Right lobe of liver (tissue), 6 donors: ENCODE measurements at regions not wholly inside any gene's neighbourhood (a gene's known extent, or its start where the extent isn't known, plus 50 kb on each side); places are given as distances from the start of the nearest gene placed in this dataset.

Source experiments
- ATAC-seq, 4 donors: fragments of 200-7000 bp; cut with Tn5 transposase; one replicate each; pipeline ENCODE4 v1.9.1; 2020; ENCODE audit warnings: mild to moderate bottlenecking in 4 of 4, moderate library complexity in 4 of 4
- DNase-seq, 3 donors: peaks; one replicate each; pipeline ENCODE4 v3.0.0-alpha.2; 2020
- H3K27ac ChIP-seq, 3 donors: fragments of 200-600 bp; one replicate each; pipeline ENCODE4 v1.8.0; 2022
- H3K27me3 ChIP-seq, 2 donors: fragments of 200-600 bp; one replicate each; pipeline ENCODE4 v1.8.0; 2022
- H3K36me3 ChIP-seq, 4 donors: fragments of 200-600 bp; sonication (generic) in 1 of 4; one replicate each; pipeline versions ENCODE4 v1.5.1 to v1.8.0; 2017 to 2022; ENCODE audit warnings: control low read depth in 1 of 4
- H3K4me1 ChIP-seq, 4 donors: fragments of 200-600 bp; sonication (generic) in 1 of 4; one replicate each; pipeline versions ENCODE4 v1.5.1 to v1.8.0; 2017 to 2022; ENCODE audit warnings: control low read depth in 1 of 4
- H3K4me3 ChIP-seq, 3 donors: fragments of 200-600 bp; one replicate each; pipeline ENCODE4 v1.8.0; 2022
- H3K9me3 ChIP-seq, 4 donors: fragments of 200-600 bp; sonication (generic) in 1 of 4; one replicate each; pipeline versions ENCODE4 v1.5.1 to v1.8.0; 2017 to 2022; ENCODE audit warnings: control low read depth in 1 of 4
- POLR2A ChIP-seq: fragments of 450-650 bp; IDR thresholded peaks from one replicate; pipeline ENCODE4 v1.6.1; 2017; ENCODE audit warnings: antibody characterized with exemption, mild to moderate bottlenecking
- WGBS: methylation state at CpG from one replicate; pipeline ENCODE4 v1.1.6; 2018; ENCODE audit warnings: low coverage, low lambda C conversion rate; ENCODE audit not compliant: insufficient coverage; ENCODE audit errors: missing lambda C conversion rate; 5-methylcytosine and 5-hydroxymethylcytosine counted together
- intact Hi-C, 2 donors: fragments of 100-400 bp; cut with DNase I; formaldehyde crosslinking; loops; one replicate each; pipeline versions ENCODE4 v1.11.2 to v1.14.1; 2022
- TF ChIP-seq, protein P1 (sequence below), 4 donors: fragments of 200-600 bp in 3 of 4; fragments of 450-650 bp in 1 of 4; IDR thresholded peaks; one replicate each; pipeline versions ENCODE4 v1.5.1 to v1.8.0; 2016 to 2022; ENCODE audit warnings: antibody characterized with exemption in 4 of 4, mild to moderate bottlenecking in 2 of 4
- donor health status: DM: no; HTN: yes; CAD: no.
- donor health status: DM: no; HTN: no; CAD: no.
- donor health status: DM: no; HTN: no; CAD: no.
- donor health status: DM: no; HTN: yes; CAD: no.
- donor health status: DM: no; HTN: yes; CAD: no.

DNA sequence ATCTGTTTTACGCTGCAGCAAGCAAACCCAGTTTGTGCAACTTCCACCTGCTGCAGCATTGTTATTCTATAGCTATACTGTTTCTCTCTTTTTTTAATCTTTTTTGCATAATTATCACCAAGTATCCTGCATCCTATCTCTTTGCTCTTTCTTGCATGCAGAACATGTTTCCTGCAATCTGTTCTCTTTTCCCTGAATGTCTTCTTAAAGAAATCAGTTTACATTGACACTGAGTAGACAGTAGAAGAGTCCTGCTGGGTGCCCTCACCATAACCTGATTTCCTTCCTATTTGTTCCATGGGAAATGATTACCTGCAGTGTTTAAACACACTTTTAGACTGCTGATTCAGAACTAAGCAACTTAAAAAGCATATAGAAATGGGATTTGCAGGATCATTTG, 964.7 kb downstream of the PCDH19 start:
- DNase-seq (no peak), ATAC-seq (no peak)
- no peak for TF ChIP-seq POLR2A
- TF ChIP-seq, protein P1, sequence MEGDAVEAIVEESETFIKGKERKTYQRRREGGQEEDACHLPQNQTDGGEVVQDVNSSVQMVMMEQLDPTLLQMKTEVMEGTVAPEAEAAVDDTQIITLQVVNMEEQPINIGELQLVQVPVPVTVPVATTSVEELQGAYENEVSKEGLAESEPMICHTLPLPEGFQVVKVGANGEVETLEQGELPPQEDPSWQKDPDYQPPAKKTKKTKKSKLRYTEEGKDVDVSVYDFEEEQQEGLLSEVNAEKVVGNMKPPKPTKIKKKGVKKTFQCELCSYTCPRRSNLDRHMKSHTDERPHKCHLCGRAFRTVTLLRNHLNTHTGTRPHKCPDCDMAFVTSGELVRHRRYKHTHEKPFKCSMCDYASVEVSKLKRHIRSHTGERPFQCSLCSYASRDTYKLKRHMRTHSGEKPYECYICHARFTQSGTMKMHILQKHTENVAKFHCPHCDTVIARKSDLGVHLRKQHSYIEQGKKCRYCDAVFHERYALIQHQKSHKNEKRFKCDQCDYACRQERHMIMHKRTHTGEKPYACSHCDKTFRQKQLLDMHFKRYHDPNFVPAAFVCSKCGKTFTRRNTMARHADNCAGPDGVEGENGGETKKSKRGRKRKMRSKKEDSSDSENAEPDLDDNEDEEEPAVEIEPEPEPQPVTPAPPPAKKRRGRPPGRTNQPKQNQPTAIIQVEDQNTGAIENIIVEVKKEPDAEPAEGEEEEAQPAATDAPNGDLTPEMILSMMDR (IDR thresholded peaks at IDR 0.05) = no peak
- intact Hi-C loops = no loop called here
- H3K36me3 ChIP-seq = no peaks in the 10 kb centered on the region
- H3K9me3 ChIP-seq = no peaks in the 10 kb centered on the region
- no peak overlapping the region for H3K27ac ChIP-seq
- WGBS = 50% methylated on average over 1 of the region's 1 CpG
- H3K4me3 ChIP-seq = no peak overlapping the region
- no peaks in the 10 kb centered on the region for H3K4me1 ChIP-seq
- no peaks in the 10 kb centered on the region for H3K27me3 ChIP-seq

- Histone ChIP-seq H3K4me3 (no peak overlapping the region), H3K36me3 (no peaks in the 10 kb centered on the region), H3K9me3 (no peaks in the 10 kb centered on the region), H3K27ac (no peak overlapping the region), H3K4me1 (no peaks in the 10 kb centered on the region), H3K27me3 (peaks cover 0 to 4% of the 10 kb centered on the region in 2 donors)
- DNase-seq (no peak), ATAC-seq (no peak)
- intact Hi-C loops = no loop called here
- TF ChIP-seq POLR2A = no peak
- TF ChIP-seq, protein P1 (IDR thresholded peaks at IDR 0.05) = no peak
Measured at GRCh38 chrX:99421796-99422195, 988.3 kb downstream of the PCDH19 start.

- DNase-seq (no peak), ATAC-seq (no peak)
- TF ChIP-seq, protein P1 (IDR thresholded peaks at IDR 0.05) = no peak
- no peak for TF ChIP-seq POLR2A
- intact Hi-C loops = no loop called here
- Histone ChIP-seq H3K9me3 (no peaks in the 10 kb centered on the region), H3K36me3 (no peaks in the 10 kb centered on the region), H3K4me1 (no peaks in the 10 kb centered on the region), H3K4me3 (no peak overlapping the region), H3K27me3 (peaks cover 0 to 4% of the 10 kb centered on the region in 2 donors), H3K27ac (no peak overlapping the region)
- no CpG with 5 or more reads among the region's 1 CpG for WGBS
Measured at GRCh38 chrX:99415470-99415869, 994.6 kb downstream of the PCDH19 start.

DNA sequence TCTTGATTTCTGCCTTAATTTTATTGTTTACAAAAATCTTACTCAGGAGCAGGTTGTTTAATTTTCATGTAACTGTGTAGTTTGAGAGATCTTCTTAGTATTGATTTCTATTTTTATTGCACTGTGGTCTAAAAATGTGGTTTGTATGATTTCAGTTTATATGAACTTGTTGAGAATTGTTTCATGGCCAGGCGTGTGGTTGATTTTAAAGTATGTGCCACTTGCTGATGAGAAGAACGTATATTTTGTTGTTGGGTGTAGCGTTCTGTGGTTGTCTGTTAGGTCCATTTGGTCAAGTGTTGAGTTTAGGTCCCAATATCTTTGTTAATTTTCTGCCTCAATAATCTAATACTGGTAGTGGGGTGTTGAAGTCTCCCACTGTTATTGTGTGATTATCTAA, 996.8 kb downstream of the PCDH19 start:
- intact Hi-C loops = no loop called here

DNA sequence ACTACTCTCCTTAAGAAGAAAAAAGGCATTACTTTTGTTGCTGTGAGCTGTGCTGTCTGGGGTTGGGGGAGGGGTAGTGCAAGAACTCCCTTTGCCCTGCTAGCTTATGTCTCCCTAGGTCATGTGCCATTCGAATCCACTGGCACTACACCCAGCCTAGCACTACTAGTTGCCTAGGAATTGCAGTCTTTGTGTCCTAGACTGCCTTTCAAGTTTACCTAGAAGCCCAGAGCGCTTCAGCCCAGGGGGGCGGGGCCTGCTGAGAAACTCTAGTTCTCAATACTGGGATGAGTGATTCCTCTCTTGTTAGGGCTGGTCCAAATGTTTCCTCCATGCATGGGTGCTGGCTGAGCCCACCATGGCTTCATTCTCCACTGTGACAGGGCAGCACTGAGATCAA, 1011.5 kb downstream of the PCDH19 start:
- ATAC-seq (no peak), DNase-seq (no peak)
- no peak overlapping the region for H3K27ac ChIP-seq
- WGBS = 31% methylated on average over 2 of the region's 3 CpGs
- no peak overlapping the region for H3K4me3 ChIP-seq
- intact Hi-C loops = no loop called here
- no peaks in the 10 kb centered on the region for H3K4me1 ChIP-seq
- no peaks in the 10 kb centered on the region for H3K27me3 ChIP-seq
- H3K36me3 ChIP-seq = no peaks in the 10 kb centered on the region
- TF ChIP-seq POLR2A = no peak
- TF ChIP-seq, protein P1 (IDR thresholded peaks at IDR 0.05) = no peak
- no peaks in the 10 kb centered on the region for H3K9me3 ChIP-seq

More for the DNA sequence above, 996.8 kb downstream of the PCDH19 start:
- H3K4me3 ChIP-seq = no peak overlapping the region
- no peaks in the 10 kb centered on the region for H3K27me3 ChIP-seq
- 55% methylated on average over 3 of the region's 3 CpGs for WGBS
- ATAC-seq (no peak), DNase-seq (no peak)
- no peaks in the 10 kb centered on the region for H3K9me3 ChIP-seq
- TF ChIP-seq POLR2A = no peak
- TF ChIP-seq, protein P1 (IDR thresholded peaks at IDR 0.05) = no peak
- H3K4me1 ChIP-seq = no peaks in the 10 kb centered on the region
- H3K36me3 ChIP-seq = no peaks in the 10 kb centered on the region
- no peak overlapping the region for H3K27ac ChIP-seq
